NCI-H2029 treated with DMSO at 0.1 percent for 48 hours (cell line): ENCODE measurements at regions not wholly inside any gene's neighbourhood (a gene's known extent, or its start where the extent isn't known, plus 50 kb on each side); places are given as distances from the start of the nearest gene placed in this dataset.

Source experiments
- DNase-seq: peaks from one replicate; lab custom pipeline; 2025; lab: John Stamatoyannopoulos, UW

GRCh38 chr10:108523016-108523800 lies 1358.7 kb upstream of the SORCS1 start:
- no peak for DNase-seq

GRCh38 chr10:108521827-108522492 lies 1357.5 kb upstream of the SORCS1 start:
- no peak for DNase-seq

GRCh38 chr10:108515821-108516220 lies 1351.3 kb upstream of the SORCS1 start:
- DNase-seq: no peak

- DNase-seq: no peak
These were observed 1335.9 kb upstream of the SORCS1 start for GRCh38 chr10:108500396-108500795.

- DNase-seq: no peak
These were observed 1331.6 kb upstream of the SORCS1 start for GRCh38 chr10:108496106-108496505.

GRCh38 chr10:108490944-108491343 lies 1326.4 kb upstream of the SORCS1 start:
- DNase-seq: no peak

GRCh38 chr10:108471420-108471819 lies 1306.9 kb upstream of the SORCS1 start:
- no peak for DNase-seq

- DNase-seq: no peak
These were observed 1305.4 kb upstream of the SORCS1 start for GRCh38 chr10:108469940-108470339.

- no peak for DNase-seq
These were observed 1301.5 kb upstream of the SORCS1 start for GRCh38 chr10:108465871-108466641.

GRCh38 chr10:108462005-108462404 lies 1297.5 kb upstream of the SORCS1 start:
- DNase-seq: no peak

GRCh38 chr10:108454793-108455192 lies 1290.3 kb upstream of the SORCS1 start:
- no peak for DNase-seq

GRCh38 chr10:108454224-108454623 lies 1289.7 kb upstream of the SORCS1 start:
- DNase-seq: no peak

- no peak for DNase-seq
These were observed 1288.7 kb upstream of the SORCS1 start for GRCh38 chr10:108453166-108453565.

- no peak for DNase-seq
These were observed 1288.0 kb upstream of the SORCS1 start for GRCh38 chr10:108452533-108452932.

- DNase-seq: no peak
These were observed 1285.8 kb upstream of the SORCS1 start for GRCh38 chr10:108450280-108450679.

GRCh38 chr10:108445746-108446145 lies 1281.2 kb upstream of the SORCS1 start:
- no peak for DNase-seq

GRCh38 chr10:108443636-108444035 lies 1279.1 kb upstream of the SORCS1 start:
- no peak for DNase-seq

GRCh38 chr10:108439397-108439796 lies 1274.9 kb upstream of the SORCS1 start:
- DNase-seq: no peak

GRCh38 chr10:108436096-108436495 lies 1271.6 kb upstream of the SORCS1 start:
- DNase-seq: no peak

- DNase-seq: no peak
These were observed 1270.2 kb upstream of the SORCS1 start for GRCh38 chr10:108434559-108435252.

GRCh38 chr10:108427146-108427545 lies 1262.6 kb upstream of the SORCS1 start:
- no peak for DNase-seq

- no peak for DNase-seq
These were observed 1260.9 kb upstream of the SORCS1 start for GRCh38 chr10:108425283-108425964.
